Karpas-422 (cell line): ENCODE measurements at regions not wholly inside any gene's neighbourhood (a gene's known extent, or its start where the extent isn't known, plus 50 kb on each side); places are given as distances from the start of the nearest gene placed in this dataset.

ENCODE experiments used
- DNase-seq: peaks from one replicate; pipeline ENCODE4 v3.0.0-alpha.2; 2015
- H2AFZ ChIP-seq: fragments of 200-600 bp; sonication (generic); 2 replicates; pipeline ENCODE4 v1.6.1; 2014; ENCODE audit warnings: antibody characterized with exemption, low read length, mixed read lengths
- H3K27ac ChIP-seq: fragments of 200-600 bp; sonication (generic); 2 replicates; pipeline ENCODE4 v1.5.1; 2014; ENCODE audit warnings: mild to moderate bottlenecking, low read length, moderate library complexity
- H3K27me3 ChIP-seq: fragments of 200-600 bp; sonication (generic); 2 replicates; pipeline ENCODE4 v1.6.1; 2014; ENCODE audit warnings: low read length, mixed read lengths
- H3K36me3 ChIP-seq: fragments of 200-600 bp; sonication (generic); 2 replicates; pipeline ENCODE4 v1.6.1; 2014; ENCODE audit warnings: low read length, mixed read lengths; ENCODE audit not compliant: insufficient read depth
- H3K4me1 ChIP-seq: fragments of 200-600 bp; sonication (generic); 2 replicates; pipeline ENCODE4 v1.6.1; 2014; ENCODE audit warnings: mild to moderate bottlenecking, low read length, mixed read lengths
- H3K4me2 ChIP-seq: fragments of 200-600 bp; sonication (generic); 2 replicates; pipeline ENCODE4 v1.6.1; 2014; ENCODE audit warnings: low read length, low read depth, mild to moderate bottlenecking; ENCODE audit not compliant: poor library complexity, severe bottlenecking
- H3K4me3 ChIP-seq: fragments of 200-600 bp; sonication (generic); 2 replicates; pipeline ENCODE4 v1.5.1; 2014; ENCODE audit warnings: mild to moderate bottlenecking, antibody characterized with exemption, low read length, mixed read lengths
- H3K79me2 ChIP-seq: fragments of 200-600 bp; sonication (generic); 2 replicates; pipeline ENCODE4 v1.6.1; 2014; ENCODE audit warnings: mild to moderate bottlenecking, low read length, mixed read lengths
- H3K9ac ChIP-seq: fragments of 200-600 bp; sonication (generic); 2 replicates; pipeline ENCODE4 v1.6.0; 2014; ENCODE audit warnings: low read length
- H3K9me2 ChIP-seq: fragments of 200-600 bp; sonication (generic), shearing (Covaris generic); replicated peaks from 2 replicates; pipeline ENCODE4 v1.6.0; 2014; ENCODE audit warnings: mild to moderate bottlenecking, low read length, moderate library complexity; ENCODE audit not compliant: insufficient read depth
- H3K9me3 ChIP-seq: fragments of 300-700, 200-600 bp; sonication (generic); 2 replicates; pipeline ENCODE4 v1.6.1; 2014; ENCODE audit warnings: low read length, mixed read lengths
- H4K20me1 ChIP-seq: fragments of 200-600 bp; sonication (generic); 2 replicates; pipeline ENCODE4 v1.6.1; 2014; ENCODE audit warnings: mild to moderate bottlenecking, antibody characterized with exemption, low read length, low read depth; ENCODE audit not compliant: insufficient read depth

DNA sequence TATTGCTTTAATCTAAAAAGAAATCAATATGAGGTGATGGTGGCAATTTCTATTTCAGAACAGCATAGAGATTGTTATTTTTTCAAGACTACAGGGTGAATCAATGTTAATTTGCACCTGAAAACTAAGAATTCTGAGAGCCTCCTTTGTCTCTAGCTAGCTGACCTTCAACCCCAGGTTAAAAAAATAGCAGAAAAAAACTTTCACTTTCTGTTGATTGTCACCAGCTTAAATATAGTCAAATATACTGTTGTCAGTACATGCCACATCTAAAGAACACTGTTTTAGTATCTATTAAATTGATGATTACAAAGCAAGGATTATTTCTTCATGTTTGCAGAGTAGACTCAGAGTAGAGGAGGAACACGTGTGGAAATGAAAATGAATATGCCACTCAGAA lies 1371.4 kb downstream of the MAT2B start:
- DNase-seq = no peak
- Histone ChIP-seq H2AFZ (no peak overlapping the region), H3K27ac (no peak overlapping the region), H3K36me3 (no peaks in the 10 kb centered on the region), H3K9ac (no peak overlapping the region), H3K4me2 (no peak overlapping the region), H3K9me3 (peaks cover 15% of the 10 kb centered on the region; the same call in 1 of the 2 replicates), H3K4me3 (no peak overlapping the region), H3K27me3 (no peaks in the 10 kb centered on the region), H3K9me2 (no peaks in the 10 kb centered on the region), H3K79me2 (no peaks in the 10 kb centered on the region), H3K4me1 (no peaks in the 10 kb centered on the region), H4K20me1 (no peaks in the 10 kb centered on the region)

DNA sequence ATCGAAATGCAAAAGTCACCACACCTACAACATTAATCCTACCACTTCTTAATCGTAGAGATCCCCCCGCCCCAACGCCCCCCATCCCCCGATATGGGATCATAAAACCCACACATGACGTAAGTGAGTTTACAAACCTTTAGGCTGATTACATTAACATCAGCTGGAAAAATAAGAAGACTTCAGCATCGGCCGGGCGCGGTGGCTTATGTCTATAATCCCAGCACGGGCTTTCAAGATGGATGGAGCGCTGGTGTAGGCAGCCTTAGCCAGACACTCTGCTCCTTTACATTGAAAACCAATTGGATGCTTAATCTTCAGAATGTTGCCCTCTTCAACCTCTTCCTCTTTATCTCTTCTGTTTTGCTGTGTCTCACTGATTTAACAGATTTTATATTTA lies 1376.0 kb downstream of the MAT2B start:
- Histone ChIP-seq H3K9me2 (no peaks in the 10 kb centered on the region), H3K79me2 (no peaks in the 10 kb centered on the region)

DNA sequence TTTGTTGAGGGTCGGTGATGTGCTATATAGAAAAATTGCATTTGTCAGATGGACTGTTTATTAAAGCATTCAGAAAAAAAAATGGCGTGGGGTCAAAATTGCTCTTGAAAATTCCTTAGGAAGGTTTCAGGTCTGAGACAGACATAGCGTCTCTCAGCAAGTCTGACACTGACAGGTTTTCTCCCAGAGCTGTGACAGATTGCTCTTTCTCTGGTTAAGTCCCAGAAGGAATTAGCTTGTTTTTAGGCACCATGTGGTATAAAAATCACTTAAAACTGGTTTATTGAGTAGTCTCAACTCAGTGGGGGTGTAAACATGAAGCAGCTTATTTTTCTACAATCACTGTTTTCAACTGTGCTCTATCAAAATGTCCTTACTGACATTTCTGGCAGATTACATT lies 1379.8 kb downstream of the MAT2B start:
- Histone ChIP-seq H3K27ac (no peak overlapping the region), H2AFZ (no peak overlapping the region), H3K9me2 (no peaks in the 10 kb centered on the region), H4K20me1 (no peaks in the 10 kb centered on the region), H3K79me2 (no peaks in the 10 kb centered on the region), H3K4me1 (no peaks in the 10 kb centered on the region), H3K36me3 (no peaks in the 10 kb centered on the region), H3K9ac (no peak overlapping the region), H3K4me2 (no peak overlapping the region), H3K4me3 (no peak overlapping the region), H3K27me3 (no peaks in the 10 kb centered on the region), H3K9me3 (0 out of 2 replicates have a peak, but pooled peaks cover 5% of the 10 kb centered on the region)
- DNase-seq = no peak

More for the DNA sequence above, 1376.0 kb downstream of the MAT2B start:
- no peak overlapping the region for H3K4me2 ChIP-seq
- H3K27me3 ChIP-seq = no peaks in the 10 kb centered on the region
- no peak overlapping the region for H3K9ac ChIP-seq
- DNase-seq = no peak
- no peak overlapping the region for H3K4me3 ChIP-seq
- H3K9me3 ChIP-seq = peaks cover 10% of the 10 kb centered on the region; the same call in 1 of the 2 replicates
- no peak overlapping the region for H3K27ac ChIP-seq
- H4K20me1 ChIP-seq = no peaks in the 10 kb centered on the region
- H2AFZ ChIP-seq = no peak overlapping the region
- no peaks in the 10 kb centered on the region for H3K4me1 ChIP-seq
- no peaks in the 10 kb centered on the region for H3K36me3 ChIP-seq

DNA sequence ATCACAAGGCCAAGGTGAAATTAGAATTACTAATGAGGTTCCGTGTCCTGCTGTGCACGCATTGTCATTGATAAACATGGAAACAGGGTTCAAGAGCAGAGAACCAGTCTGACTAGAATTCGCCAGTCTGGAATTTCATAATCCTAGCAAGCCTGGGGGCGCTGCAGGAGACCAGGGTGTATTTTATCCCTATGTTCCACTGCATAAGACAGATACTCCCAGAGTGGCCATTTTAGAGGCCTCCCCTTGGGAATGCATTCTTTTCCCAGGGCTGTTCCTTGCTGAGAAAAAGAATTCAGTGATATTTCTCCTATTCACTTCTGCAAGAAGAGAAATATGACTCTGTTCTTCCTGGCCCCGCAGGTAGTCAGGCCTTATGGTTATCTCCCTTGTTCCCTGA lies 1387.7 kb downstream of the MAT2B start:
- H3K36me3 ChIP-seq = no peaks in the 10 kb centered on the region
- no peaks in the 10 kb centered on the region for H3K9me2 ChIP-seq

DNA sequence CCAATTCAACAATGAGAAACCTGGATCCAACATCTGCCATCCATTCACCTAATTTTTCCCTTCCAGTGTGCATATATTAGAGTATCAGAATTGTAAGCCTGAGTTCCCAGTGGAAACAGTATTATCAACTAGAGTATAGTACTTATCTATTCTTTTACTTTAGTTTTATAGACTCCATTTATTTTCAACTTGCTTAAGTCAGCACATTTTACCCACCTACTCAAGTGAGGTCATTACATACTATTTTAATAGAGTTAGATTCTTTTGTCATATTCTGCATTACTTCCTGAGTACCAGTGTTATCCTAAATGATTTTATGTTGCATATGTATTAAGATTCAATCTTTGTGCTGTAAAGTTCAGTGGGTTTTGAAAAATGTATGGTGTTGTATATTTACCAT lies 1393.3 kb downstream of the MAT2B start:
- H3K4me1 ChIP-seq = no peaks in the 10 kb centered on the region
- no peaks in the 10 kb centered on the region for H3K27me3 ChIP-seq
- H3K4me2 ChIP-seq = no peak overlapping the region
- no peak overlapping the region for H2AFZ ChIP-seq
- no peaks in the 10 kb centered on the region for H4K20me1 ChIP-seq
- no peak overlapping the region for H3K4me3 ChIP-seq
- H3K27ac ChIP-seq = no peak overlapping the region
- no peak for DNase-seq
- H3K36me3 ChIP-seq = no peaks in the 10 kb centered on the region
- H3K79me2 ChIP-seq = no peaks in the 10 kb centered on the region
- no peak overlapping the region for H3K9ac ChIP-seq
- H3K9me3 ChIP-seq = peaks cover 32% of the 10 kb centered on the region
- H3K9me2 ChIP-seq = no peaks in the 10 kb centered on the region

More for the DNA sequence above, 1387.7 kb downstream of the MAT2B start:
- DNase-seq = no peak
- Histone ChIP-seq H3K4me3 (no peak overlapping the region), H3K9ac (no peak overlapping the region), H4K20me1 (no peaks in the 10 kb centered on the region), H2AFZ (no peak overlapping the region), H3K79me2 (no peaks in the 10 kb centered on the region), H3K27me3 (no peaks in the 10 kb centered on the region), H3K4me2 (no peak overlapping the region), H3K4me1 (no peaks in the 10 kb centered on the region), H3K9me3 (peaks cover 21% of the 10 kb centered on the region), H3K27ac (no peak overlapping the region)

DNA sequence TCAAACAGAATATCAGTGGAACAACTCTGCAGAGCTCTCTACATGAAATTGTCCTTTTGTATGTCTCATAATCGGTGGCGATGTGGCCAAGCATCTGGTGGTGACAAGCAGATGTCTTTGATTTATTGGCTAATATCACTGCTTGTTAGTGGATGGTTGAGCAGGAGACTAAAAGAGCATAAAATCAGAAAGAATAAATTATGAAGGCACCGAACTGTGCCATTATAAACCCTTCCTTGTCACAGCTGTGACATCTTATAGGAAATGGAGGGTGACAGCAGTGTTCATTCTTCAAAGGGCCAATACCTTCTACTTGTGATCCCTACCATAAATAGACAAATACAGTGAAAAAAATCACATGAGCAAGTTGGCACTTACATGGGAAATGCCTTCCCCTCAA lies 1404.3 kb downstream of the MAT2B start:
- Histone ChIP-seq H3K4me3 (no peak overlapping the region), H3K9ac (no peak overlapping the region), H3K9me3 (peaks cover 24% of the 10 kb centered on the region), H3K27ac (no peak overlapping the region), H3K36me3 (no peaks in the 10 kb centered on the region), H2AFZ (no peak overlapping the region), H3K27me3 (no peaks in the 10 kb centered on the region), H3K4me2 (no peak overlapping the region), H3K4me1 (no peaks in the 10 kb centered on the region), H3K9me2 (no peaks in the 10 kb centered on the region), H3K79me2 (no peaks in the 10 kb centered on the region), H4K20me1 (no peaks in the 10 kb centered on the region)
- DNase-seq = no peak

DNA sequence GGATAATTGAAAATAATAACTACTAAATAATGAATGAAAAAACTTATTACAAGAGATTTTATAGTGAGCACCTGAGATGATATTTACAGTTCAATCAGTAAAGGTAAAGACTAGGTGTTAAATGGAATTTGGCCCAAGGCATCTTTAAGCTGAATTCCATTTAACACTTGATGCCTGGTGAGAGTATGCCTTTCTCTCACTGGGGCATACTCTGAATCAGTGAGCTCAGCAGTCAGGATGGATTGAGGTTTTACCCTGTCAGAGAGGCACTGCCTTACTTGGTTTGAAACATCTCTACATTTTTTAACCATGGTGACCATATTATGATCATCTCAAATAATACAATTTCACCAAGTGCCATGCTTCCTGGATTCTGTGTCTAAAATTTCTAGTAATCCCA lies 1416.3 kb downstream of the MAT2B start:
- Histone ChIP-seq H3K4me3 (no peak overlapping the region), H3K9ac (no peak overlapping the region), H4K20me1 (no peaks in the 10 kb centered on the region), H3K79me2 (no peaks in the 10 kb centered on the region), H3K4me1 (no peaks in the 10 kb centered on the region), H3K9me2 (no peaks in the 10 kb centered on the region), H3K27me3 (no peaks in the 10 kb centered on the region), H2AFZ (no peak overlapping the region), H3K27ac (no peak overlapping the region), H3K4me2 (no peak overlapping the region), H3K9me3 (peaks cover 14% of the 10 kb centered on the region), H3K36me3 (no peaks in the 10 kb centered on the region)
- DNase-seq = no peak

DNA sequence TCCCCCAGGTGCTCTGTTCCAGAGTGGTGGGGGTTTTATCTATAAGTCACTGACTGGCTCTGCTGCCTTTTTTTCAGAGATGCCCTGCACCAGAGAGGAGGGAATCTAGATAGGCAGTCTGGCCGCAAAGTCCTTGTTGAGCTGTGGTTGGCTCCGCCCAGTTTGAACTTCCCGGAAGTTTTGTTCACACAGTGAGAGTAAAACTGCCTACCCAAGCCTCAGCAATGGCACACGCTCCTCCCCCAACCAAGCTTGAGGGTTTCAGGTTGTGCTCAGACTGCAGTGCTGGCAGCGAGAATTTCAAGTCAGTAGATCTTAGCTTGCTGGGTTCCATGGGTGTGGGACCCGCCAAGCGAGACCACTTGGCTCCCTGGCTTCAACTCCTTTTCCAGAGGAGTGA lies 1428.6 kb downstream of the MAT2B start:
- Histone ChIP-seq H3K9me3 (peaks cover 22% of the 10 kb centered on the region), H3K4me3 (no peak overlapping the region), H3K36me3 (no peaks in the 10 kb centered on the region), H3K9me2 (no peaks in the 10 kb centered on the region), H3K79me2 (no peaks in the 10 kb centered on the region), H3K4me1 (no peaks in the 10 kb centered on the region), H3K27ac (no peak overlapping the region), H3K4me2 (no peak overlapping the region), H3K9ac (no peak overlapping the region), H2AFZ (no peak overlapping the region), H3K27me3 (no peaks in the 10 kb centered on the region), H4K20me1 (no peaks in the 10 kb centered on the region)
- DNase-seq = no peak

DNA sequence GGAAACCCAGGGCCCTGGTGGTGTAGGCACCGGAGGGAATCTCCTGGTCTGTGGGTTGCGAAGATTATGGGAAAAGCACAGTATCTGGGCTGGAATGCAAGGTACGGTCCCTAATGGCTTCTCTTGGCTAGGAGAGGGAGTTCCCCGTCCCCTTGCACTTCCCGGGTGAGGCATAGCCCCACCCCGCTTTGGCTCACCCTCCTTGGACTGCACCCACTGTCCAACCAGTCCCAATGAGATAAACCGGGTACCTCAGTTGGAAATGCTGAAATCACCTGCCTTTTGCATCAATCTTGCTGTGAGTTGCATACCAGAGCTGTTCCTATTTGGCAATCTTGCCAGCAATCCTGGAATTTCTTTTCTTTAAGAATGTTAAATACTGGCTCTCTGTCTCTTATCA lies 1429.1 kb downstream of the MAT2B start:
- Histone ChIP-seq H3K9me3 (peaks cover 22% of the 10 kb centered on the region), H3K79me2 (no peaks in the 10 kb centered on the region), H4K20me1 (no peaks in the 10 kb centered on the region), H3K9ac (no peak overlapping the region), H3K4me1 (no peaks in the 10 kb centered on the region), H3K27me3 (no peaks in the 10 kb centered on the region), H3K4me3 (no peak overlapping the region), H3K9me2 (no peaks in the 10 kb centered on the region), H2AFZ (no peak overlapping the region), H3K4me2 (no peak overlapping the region), H3K36me3 (no peaks in the 10 kb centered on the region), H3K27ac (no peak overlapping the region)
- no peak for DNase-seq
